Adrenal gland (tissue), 9 donors: ENCODE measurements at regions not wholly inside any gene's neighbourhood (a gene's known extent, or its start where the extent isn't known, plus 50 kb on each side); places are given as distances from the start of the nearest gene placed in this dataset.
A peak's percentile ranks its signal among the peaks of the same experiment; 100 is the strongest.

Experiments used
- DNase-seq, 7 donors: peaks; one replicate each; pipeline ENCODE4 v3.0.0-alpha.2; 2019 to 2020
- H3K27ac ChIP-seq, 5 donors: fragments of 200-600 bp; sonication (generic) in 4 of 5; 1 replicate in 3 of 5; 2 replicates in 2 of 5; pipeline versions ENCODE4 v1.5.1 to v1.8.0; 2016 to 2020; ENCODE audit warnings: mild to moderate bottlenecking in 1 of 5
- H3K27me3 ChIP-seq: fragments of 200-600 bp; 2 replicates; pipeline ENCODE4 v1.8.0; 2021
- H3K36me3 ChIP-seq, 2 donors: fragments of 200-600 bp; replicated peaks in 1 of 2; 1 replicate in 1 of 2; 2 replicates in 1 of 2; pipeline versions ENCODE4 v1.5.1 to v1.8.0; 2018 to 2022
- H3K4me1 ChIP-seq, 2 donors: fragments of 200-600 bp; replicated peaks in 1 of 2; 1 replicate in 1 of 2; 2 replicates in 1 of 2; pipeline versions ENCODE4 v1.5.1 to v1.8.0; 2018 to 2021
- H3K4me3 ChIP-seq, 4 donors: fragments of 200-600 bp; sonication (generic) in 3 of 4; one replicate each; pipeline ENCODE4 v1.5.1; 2016 to 2018
- H3K9me3 ChIP-seq, 3 donors: fragments of 200-600 bp; sonication (generic) in 1 of 3; replicated peaks in 1 of 3; 1 replicate in 2 of 3; 2 replicates in 1 of 3; pipeline versions ENCODE4 v1.5.1 to v1.8.0; 2016 to 2021
- CTCF ChIP-seq, 6 experiments: fragments of 450-650 bp in 4 of 6; fragments of 200-600 bp in 2 of 6; sonication (generic) in 1 of 6; IDR thresholded peaks; 1 replicate in 5 of 6; 2 replicates in 1 of 6; pipeline versions ENCODE4 v1.5.1 to v1.8.0; 2016 to 2021; ENCODE audit warnings: antibody characterized with exemption in 6 of 6, mild to moderate bottlenecking in 2 of 6, moderate library complexity in 1 of 6
- POLR2A ChIP-seq, 2 donors: fragments of 450-650 bp; IDR thresholded peaks; one replicate each; pipeline ENCODE4 v1.6.1; 2017; ENCODE audit warnings: antibody characterized with exemption in 2 of 2, mild to moderate bottlenecking in 2 of 2, moderate library complexity in 1 of 2
- WGBS, 4 donors: extraction: QIAGEN DNeasy Blood & Tissue Kit in 2 of 4; methylation state at CpG; one replicate each; pipeline versions ENCODE4 v1.1.5 to v1.1.7; 2013 to 2017; 5-methylcytosine and 5-hydroxymethylcytosine counted together
- intact Hi-C, 2 donors: fragments of 100-400 bp; cut with DNase I; formaldehyde crosslinking; loops; one replicate each; pipeline versions ENCODE4 v1.14.1 to v1.15.0; 2022 to 2023
- donor health status: healthy with polysubstance abuse.
- donor health status: Bipolar disorder and iron deficiency.
- donor health status: DM: yes; HTN: yes; CAD: no.
- donor health status: DM: no; HTN: no; CAD: no.
- donor health status: DM: no; HTN: no; CAD: no.

GRCh38 chr10:108787932-108788331, 1135.4 kb downstream of the XPNPEP1 start:
- H3K36me3 ChIP-seq: no peaks in the 10 kb centered on the region
- no peaks in the 10 kb centered on the region for H3K4me1 ChIP-seq
- H3K4me3 ChIP-seq: no peak overlapping the region
- 32 to 43% (median 36%) methylated on average over 1 of the region's 1 CpG for WGBS, 4 donors
- no peaks in the 10 kb centered on the region for H3K27me3 ChIP-seq
- intact Hi-C loops: no loop called here
- no peak overlapping the region for H3K27ac ChIP-seq
- TF ChIP-seq POLR2A (IDR thresholded peaks at IDR 0.05) (no peak), CTCF (IDR thresholded peaks at IDR 0.05) (no peak)
- no peaks in the 10 kb centered on the region for H3K9me3 ChIP-seq
- DNase-seq: no peak

DNA sequence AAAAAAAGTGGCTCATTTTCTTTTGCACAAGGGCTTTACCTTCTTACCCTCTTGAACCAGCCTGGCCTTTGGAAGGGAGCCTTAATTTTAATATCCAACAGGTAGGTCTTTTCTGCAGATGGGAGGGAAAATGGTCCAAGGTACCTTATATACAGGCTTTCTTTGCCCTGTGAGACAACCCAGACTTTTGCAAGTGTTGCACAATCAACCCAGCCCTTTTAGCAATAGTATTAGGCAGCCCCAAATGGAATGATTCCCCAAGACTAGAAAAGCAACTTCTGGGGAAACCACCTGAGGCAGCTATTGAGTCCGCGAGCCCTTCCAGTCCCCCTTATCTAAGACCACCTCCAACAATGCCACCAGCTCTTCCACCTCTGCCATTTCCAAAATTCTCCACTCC, 1138.3 kb downstream of the XPNPEP1 start:
- intact Hi-C loops: no loop called here
- WGBS, 4 donors: 38 to 100% (median 77%) methylated on average over 2 of the region's 2 CpGs; no CpG with 5 or more reads in 1 of the 4 donors
- no peaks in the 10 kb centered on the region for H3K27me3 ChIP-seq
- no peak for TF ChIP-seq POLR2A (IDR thresholded peaks at IDR 0.05)
- TF ChIP-seq CTCF (IDR thresholded peaks at IDR 0.05): no peak
- H3K9me3 ChIP-seq: no peaks in the 10 kb centered on the region
- H3K4me3 ChIP-seq: no peak overlapping the region
- H3K4me1 ChIP-seq: no peaks in the 10 kb centered on the region
- DNase-seq: no peak
- H3K27ac ChIP-seq: no peak overlapping the region
- no peaks in the 10 kb centered on the region for H3K36me3 ChIP-seq

DNA sequence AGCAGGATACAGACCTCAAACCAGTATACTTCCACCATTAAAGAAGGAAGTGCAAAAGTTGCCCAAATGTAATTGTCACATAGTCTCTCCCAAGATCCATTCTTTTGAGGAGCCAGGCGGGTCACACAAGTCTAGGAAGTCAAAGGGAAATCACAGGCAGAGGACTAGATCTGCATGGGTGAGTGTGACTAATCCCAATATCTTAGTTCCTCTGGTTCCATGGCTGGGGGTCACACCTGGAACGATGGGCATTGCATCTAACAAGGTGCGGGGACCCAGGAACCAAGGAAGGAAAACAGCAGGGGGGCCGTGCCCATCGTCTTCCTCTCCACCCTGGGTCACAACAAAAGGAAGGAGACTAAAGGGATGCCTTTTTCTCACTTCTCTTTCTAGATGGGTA, 1138.8 kb downstream of the XPNPEP1 start:
- Histone ChIP-seq H3K36me3 (no peaks in the 10 kb centered on the region), H3K4me3 (no peak overlapping the region), H3K9me3 (no peaks in the 10 kb centered on the region), H3K4me1 (no peaks in the 10 kb centered on the region), H3K27me3 (no peaks in the 10 kb centered on the region), H3K27ac (no peak overlapping the region)
- DNase-seq: no peak
- intact Hi-C loops: no loop called here
- TF ChIP-seq POLR2A (IDR thresholded peaks at IDR 0.05) (no peak), CTCF (IDR thresholded peaks at IDR 0.05) (no peak)
- WGBS, 4 donors: 84 to 93% (median 88%) methylated on average over 5 of the region's 5 CpGs

DNA sequence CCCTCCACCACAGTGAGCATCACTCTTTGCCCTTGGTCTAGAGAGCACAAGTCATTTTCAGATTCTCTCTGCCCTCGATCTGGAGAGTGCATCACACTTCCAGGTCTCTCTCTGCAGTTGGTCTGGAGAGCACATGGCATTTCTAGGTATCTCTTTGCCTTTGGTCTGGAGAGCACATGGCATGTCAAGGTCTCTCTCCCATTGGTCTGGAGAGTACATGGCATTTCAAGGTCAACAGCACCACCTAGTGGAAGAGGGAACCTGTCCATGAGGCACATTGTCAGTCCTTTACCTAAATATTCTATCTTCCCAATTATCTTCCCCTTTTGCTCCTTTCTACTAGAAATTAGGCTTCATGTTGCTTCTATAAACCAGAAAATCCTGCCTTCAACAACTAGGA, 1139.4 kb downstream of the XPNPEP1 start:
- Histone ChIP-seq H3K27ac (no peak overlapping the region), H3K36me3 (no peaks in the 10 kb centered on the region), H3K9me3 (no peaks in the 10 kb centered on the region), H3K4me1 (no peaks in the 10 kb centered on the region), H3K4me3 (no peak overlapping the region), H3K27me3 (no peaks in the 10 kb centered on the region)
- intact Hi-C loops: no loop called here
- 43 to 77% (median 66%) methylated on average over 1 of the region's 1 CpG for WGBS, 4 donors
- no peak for DNase-seq
- TF ChIP-seq CTCF (IDR thresholded peaks at IDR 0.05): peak in 1 of 6 experiments; percentile 13
- TF ChIP-seq POLR2A (IDR thresholded peaks at IDR 0.05): no peak
